Progenitor cell of endocrine pancreas (in vitro differentiated cells): ENCODE measurements at regions not wholly inside any gene's neighbourhood (a gene's known extent, or its start where the extent isn't known, plus 50 kb on each side); places are given as distances from the start of the nearest gene placed in this dataset.
A peak's percentile ranks its signal among the peaks of the same experiment; 100 is the strongest.

Experiments
- DNase-seq: peaks from one replicate; pipeline ENCODE4 v3.0.0; 2021; ENCODE audit warnings: low spot score; ENCODE audit not compliant: unreplicated experiment
- H3K27ac Mint-ChIP-seq: 2 replicates; pipeline ENCODE4 v1.8.0; 2021; ENCODE audit warnings: mild to moderate bottlenecking, moderate library complexity, mixed read lengths
- H3K27me3 Mint-ChIP-seq: 2 replicates; pipeline ENCODE4 v1.8.0; 2021; ENCODE audit warnings: mixed read lengths
- H3K36me3 Mint-ChIP-seq: 2 replicates; pipeline ENCODE4 v1.8.0; 2022; ENCODE audit warnings: mixed read lengths; ENCODE audit not compliant: insufficient read depth
- H3K4me1 Mint-ChIP-seq: 2 replicates; pipeline ENCODE4 v1.8.0; 2021; ENCODE audit warnings: low read depth, mixed read lengths
- H3K4me3 Mint-ChIP-seq: 2 replicates; pipeline ENCODE4 v1.8.0; 2021; ENCODE audit warnings: low read depth, mild to moderate bottlenecking, moderate library complexity, mixed read lengths
- H3K9me3 Mint-ChIP-seq: 2 replicates; pipeline ENCODE4 v1.8.0; 2021; ENCODE audit warnings: low read depth, mixed read lengths
- TF ChIP-seq, protein P1 (sequence below): fragments of 200-600 bp; sonication (generic); IDR thresholded peaks from one replicate; pipeline ENCODE4 v1.5.0; 2021; ENCODE audit warnings: antibody characterized with exemption, mild to moderate bottlenecking; ENCODE audit not compliant: unreplicated experiment

DNA sequence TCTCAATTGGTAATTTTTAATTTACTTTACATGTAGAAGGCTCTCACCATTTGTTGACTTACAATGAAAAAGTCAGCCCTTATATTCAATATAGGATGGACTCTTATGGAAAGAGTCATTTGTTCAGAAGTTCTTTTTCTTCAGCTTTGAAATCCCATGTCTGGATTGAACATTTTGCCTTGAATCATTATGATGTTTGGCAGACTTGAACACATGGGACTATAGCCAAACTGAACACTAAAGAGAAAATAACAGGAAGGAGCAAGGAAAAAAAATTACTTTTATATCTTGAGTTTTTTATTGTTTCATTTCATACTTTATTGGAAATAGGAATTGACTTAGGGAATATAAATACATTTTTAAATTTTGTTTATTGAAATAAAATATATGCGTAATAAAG is 1503.0 kb downstream of the EFNA5 start:
- H3K27ac Mint-ChIP-seq, result no peak overlapping the region
- no peaks in the 10 kb centered on the region for H3K27me3 Mint-ChIP-seq
- H3K36me3 Mint-ChIP-seq, result no peaks in the 10 kb centered on the region
- no peaks in the 10 kb centered on the region for H3K4me1 Mint-ChIP-seq
- DNase-seq, result no peak
- no peak overlapping the region for H3K4me3 Mint-ChIP-seq
- peaks cover 6% of the 10 kb centered on the region for H3K9me3 Mint-ChIP-seq
- TF ChIP-seq, protein P1, sequence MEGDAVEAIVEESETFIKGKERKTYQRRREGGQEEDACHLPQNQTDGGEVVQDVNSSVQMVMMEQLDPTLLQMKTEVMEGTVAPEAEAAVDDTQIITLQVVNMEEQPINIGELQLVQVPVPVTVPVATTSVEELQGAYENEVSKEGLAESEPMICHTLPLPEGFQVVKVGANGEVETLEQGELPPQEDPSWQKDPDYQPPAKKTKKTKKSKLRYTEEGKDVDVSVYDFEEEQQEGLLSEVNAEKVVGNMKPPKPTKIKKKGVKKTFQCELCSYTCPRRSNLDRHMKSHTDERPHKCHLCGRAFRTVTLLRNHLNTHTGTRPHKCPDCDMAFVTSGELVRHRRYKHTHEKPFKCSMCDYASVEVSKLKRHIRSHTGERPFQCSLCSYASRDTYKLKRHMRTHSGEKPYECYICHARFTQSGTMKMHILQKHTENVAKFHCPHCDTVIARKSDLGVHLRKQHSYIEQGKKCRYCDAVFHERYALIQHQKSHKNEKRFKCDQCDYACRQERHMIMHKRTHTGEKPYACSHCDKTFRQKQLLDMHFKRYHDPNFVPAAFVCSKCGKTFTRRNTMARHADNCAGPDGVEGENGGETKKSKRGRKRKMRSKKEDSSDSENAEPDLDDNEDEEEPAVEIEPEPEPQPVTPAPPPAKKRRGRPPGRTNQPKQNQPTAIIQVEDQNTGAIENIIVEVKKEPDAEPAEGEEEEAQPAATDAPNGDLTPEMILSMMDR, result no peak

- H3K4me3 Mint-ChIP-seq, result no peak overlapping the region
- H3K27me3 Mint-ChIP-seq, result no peaks in the 10 kb centered on the region
- peaks cover 3% of the 10 kb centered on the region for H3K4me1 Mint-ChIP-seq
- H3K36me3 Mint-ChIP-seq, result no peaks in the 10 kb centered on the region
- DNase-seq, result no peak
- TF ChIP-seq, protein P1, result no peak
- H3K9me3 Mint-ChIP-seq, result peaks cover 4% of the 10 kb centered on the region
- no peak overlapping the region for H3K27ac Mint-ChIP-seq
Measured at GRCh38 chr5:106163233-106163632, 1507.5 kb downstream of the EFNA5 start.

GRCh38 chr5:106159616-106160015 is 1511.1 kb downstream of the EFNA5 start:
- H3K4me3 Mint-ChIP-seq, result no peak overlapping the region
- H3K4me1 Mint-ChIP-seq, result peaks cover 3% of the 10 kb centered on the region
- no peaks in the 10 kb centered on the region for H3K36me3 Mint-ChIP-seq
- peaks cover 8% of the 10 kb centered on the region for H3K9me3 Mint-ChIP-seq
- TF ChIP-seq, protein P1, result no peak
- H3K27me3 Mint-ChIP-seq, result no peaks in the 10 kb centered on the region
- no peak for DNase-seq
- no peak overlapping the region for H3K27ac Mint-ChIP-seq

DNA sequence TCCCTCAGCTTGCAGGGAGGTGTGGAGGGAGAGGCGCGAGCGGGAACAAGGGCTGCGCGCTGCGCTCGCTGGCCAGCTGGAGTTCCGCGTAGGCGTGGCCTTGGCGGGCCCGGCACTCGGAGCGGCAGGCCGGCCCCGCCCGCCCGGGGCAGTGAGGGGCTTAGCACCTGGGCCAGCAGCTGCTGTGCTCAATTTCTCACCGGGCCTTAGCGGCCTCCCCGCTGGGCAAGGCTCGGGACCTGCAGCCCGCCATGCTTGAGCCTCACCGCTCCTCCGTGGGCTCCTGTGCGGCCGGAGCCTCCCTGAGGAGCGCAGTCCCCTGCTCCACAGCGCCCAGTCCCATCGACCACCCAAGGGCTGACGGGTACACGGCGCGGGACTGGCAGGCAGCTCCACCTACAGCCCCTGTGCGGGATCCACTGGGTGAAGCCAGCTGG is 1516.4 kb downstream of the EFNA5 start:
- no peaks in the 10 kb centered on the region for H3K4me1 Mint-ChIP-seq
- TF ChIP-seq, protein P1, result no peak
- no peaks in the 10 kb centered on the region for H3K36me3 Mint-ChIP-seq
- H3K4me3 Mint-ChIP-seq, result peak overlapping the region; percentile 52
- no peak overlapping the region for H3K27ac Mint-ChIP-seq
- H3K27me3 Mint-ChIP-seq, result no peaks in the 10 kb centered on the region
- H3K9me3 Mint-ChIP-seq, result peaks cover 4% of the 10 kb centered on the region
- peak; percentile 12 for DNase-seq

DNA sequence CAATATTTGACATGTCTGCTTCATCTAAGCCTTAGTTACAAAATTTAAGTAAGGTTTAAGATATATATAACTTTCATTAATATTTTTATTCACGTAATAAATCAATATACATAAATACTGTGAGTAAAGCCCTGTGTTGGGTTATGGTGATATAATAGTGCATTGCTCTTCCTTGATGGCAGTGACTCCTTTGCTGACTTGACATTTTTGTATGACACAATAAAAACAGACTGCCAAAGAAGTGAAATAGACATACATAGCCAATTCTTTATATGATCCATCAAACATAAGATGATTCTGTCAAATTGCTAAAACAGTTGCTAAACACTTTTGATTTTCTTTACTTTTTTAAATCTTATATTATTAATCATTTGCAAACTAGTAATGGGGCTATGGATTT is 1518.2 kb downstream of the EFNA5 start:
- DNase-seq, result no peak
- no peaks in the 10 kb centered on the region for H3K4me1 Mint-ChIP-seq
- H3K9me3 Mint-ChIP-seq, result peaks cover 4% of the 10 kb centered on the region
- H3K27me3 Mint-ChIP-seq, result no peaks in the 10 kb centered on the region
- H3K4me3 Mint-ChIP-seq, result no peak overlapping the region
- TF ChIP-seq, protein P1, result no peak
- H3K36me3 Mint-ChIP-seq, result no peaks in the 10 kb centered on the region
- H3K27ac Mint-ChIP-seq, result no peak overlapping the region
